ENCODE measurements at regions not wholly inside any gene's neighbourhood (a gene's known extent, or its start where the extent isn't known, plus 50 kb on each side); places are given as distances from the start of the nearest gene placed in this dataset.

- TF ChIP-seq CTCF (IDR thresholded peaks at IDR 0.05): no peak
- TF ChIP-seq POLR2AphosphoS5 (IDR thresholded peaks at IDR 0.05): no peak
- TF ChIP-seq POLR2A (IDR thresholded peaks at IDR 0.05): no peak
Observed at GRCh38 chr4:65066106-65066505, 604.2 kb downstream of the EPHA5 start.
